ENCODE measurements at regions not wholly inside any gene's neighbourhood (a gene's known extent, or its start where the extent isn't known, plus 50 kb on each side); places are given as distances from the start of the nearest gene placed in this dataset.

- Histone ChIP-seq H3K4me1 (no peaks in the 10 kb centered on the region), H3K27ac (no peak overlapping the region), H3K4me3 (no peak overlapping the region), H3K36me3 (no peaks in the 10 kb centered on the region), H3K27me3 (no peaks in the 10 kb centered on the region), H3K9me3 (no peaks in the 10 kb centered on the region)
- no peak for TF ChIP-seq POLR2AphosphoS5 (IDR thresholded peaks at IDR 0.05)
- TF ChIP-seq, protein P1, sequence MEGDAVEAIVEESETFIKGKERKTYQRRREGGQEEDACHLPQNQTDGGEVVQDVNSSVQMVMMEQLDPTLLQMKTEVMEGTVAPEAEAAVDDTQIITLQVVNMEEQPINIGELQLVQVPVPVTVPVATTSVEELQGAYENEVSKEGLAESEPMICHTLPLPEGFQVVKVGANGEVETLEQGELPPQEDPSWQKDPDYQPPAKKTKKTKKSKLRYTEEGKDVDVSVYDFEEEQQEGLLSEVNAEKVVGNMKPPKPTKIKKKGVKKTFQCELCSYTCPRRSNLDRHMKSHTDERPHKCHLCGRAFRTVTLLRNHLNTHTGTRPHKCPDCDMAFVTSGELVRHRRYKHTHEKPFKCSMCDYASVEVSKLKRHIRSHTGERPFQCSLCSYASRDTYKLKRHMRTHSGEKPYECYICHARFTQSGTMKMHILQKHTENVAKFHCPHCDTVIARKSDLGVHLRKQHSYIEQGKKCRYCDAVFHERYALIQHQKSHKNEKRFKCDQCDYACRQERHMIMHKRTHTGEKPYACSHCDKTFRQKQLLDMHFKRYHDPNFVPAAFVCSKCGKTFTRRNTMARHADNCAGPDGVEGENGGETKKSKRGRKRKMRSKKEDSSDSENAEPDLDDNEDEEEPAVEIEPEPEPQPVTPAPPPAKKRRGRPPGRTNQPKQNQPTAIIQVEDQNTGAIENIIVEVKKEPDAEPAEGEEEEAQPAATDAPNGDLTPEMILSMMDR (IDR thresholded peaks at IDR 0.05) = no peak
- TF ChIP-seq POLR2A (IDR thresholded peaks at IDR 0.05) = no peak
- no peak for TF ChIP-seq EP300 (IDR thresholded peaks at IDR 0.05; ENCODE audit: low read depth)
- WGBS, 2 donors (ENCODE audit: low coverage in 1 of 2) = 91 to 93% methylated on average over 2 of the region's 2 CpGs
- intact Hi-C loops (cut with DNase I; ENCODE audit: low total_unique reads) = no loop called here
- DNase-seq = no peak
- in situ Hi-C loops (cut with MboI; ENCODE audit: low pct_ligation_motif_present in 1 of 4, low pct_unique_long_range_greater_than_20kb in 1 of 4, low sequenced_read_pairs in 3 of 4) = no loop called here
These were observed 251.4 kb upstream of the PUDP start for GRCh38 chrX:7399373-7399772.

DNA sequence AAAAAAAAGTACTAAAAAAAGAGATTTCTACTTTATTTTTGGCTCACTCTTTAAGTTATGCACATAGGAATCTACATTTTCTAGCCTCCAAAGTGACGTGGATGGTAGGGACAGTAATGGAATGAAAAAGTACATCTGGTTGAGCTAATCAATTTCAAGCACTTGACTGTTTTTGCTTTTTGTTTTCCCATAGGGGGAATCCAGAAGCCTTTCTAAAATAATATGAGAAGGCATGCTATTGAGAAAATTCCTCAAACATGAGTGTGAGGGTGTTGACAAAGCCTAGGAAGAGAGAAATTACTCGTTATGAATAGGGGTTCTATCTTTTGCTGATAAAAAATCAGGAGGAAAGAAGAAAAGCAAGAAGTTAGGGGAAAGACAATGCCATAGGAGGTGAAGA, 242.5 kb upstream of the PUDP start:
- in situ Hi-C loops (cut with MboI; ENCODE audit: low pct_ligation_motif_present in 1 of 4, low pct_unique_long_range_greater_than_20kb in 1 of 4, low sequenced_read_pairs in 3 of 4) = no loop called here

DNA sequence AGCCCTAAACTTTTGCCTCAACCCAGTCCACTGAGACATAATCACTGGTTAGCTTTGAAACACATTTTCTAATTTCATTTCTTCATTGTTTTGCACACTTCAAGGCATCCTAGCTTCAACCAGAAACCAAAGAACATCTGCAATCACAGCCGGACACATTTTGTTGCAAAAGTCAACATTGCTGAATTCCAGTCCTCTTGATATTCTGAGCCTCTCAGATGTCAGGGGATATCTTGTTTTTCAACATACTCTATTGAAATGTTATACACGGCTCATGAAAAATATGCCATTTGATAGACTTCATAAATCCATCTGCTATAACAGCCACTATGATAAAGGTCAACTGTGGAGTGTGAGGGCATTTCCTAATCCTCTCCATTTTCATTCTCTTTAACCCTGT, 241.6 kb upstream of the PUDP start:
- H3K4me1 ChIP-seq = no peaks in the 10 kb centered on the region
- no peak for DNase-seq
- 43% methylated on average over 2 of the region's 2 CpGs; no CpG with 5 or more reads in 1 of the 2 donors for WGBS, 2 donors (ENCODE audit: low coverage in 1 of 2)
- TF ChIP-seq POLR2A (IDR thresholded peaks at IDR 0.05) (no peak), POLR2AphosphoS5 (IDR thresholded peaks at IDR 0.05) (no peak), EP300 (IDR thresholded peaks at IDR 0.05; ENCODE audit: low read depth) (no peak)
- TF ChIP-seq, protein P1 (IDR thresholded peaks at IDR 0.05) = no peak
- no peak overlapping the region for H3K27ac ChIP-seq
- no peaks in the 10 kb centered on the region for H3K36me3 ChIP-seq
- H3K9me3 ChIP-seq = no peaks in the 10 kb centered on the region
- intact Hi-C loops (cut with DNase I; ENCODE audit: low total_unique reads) = no loop called here
- H3K27me3 ChIP-seq = no peaks in the 10 kb centered on the region
- in situ Hi-C loops (cut with MboI; ENCODE audit: low pct_ligation_motif_present in 1 of 4, low pct_unique_long_range_greater_than_20kb in 1 of 4, low sequenced_read_pairs in 3 of 4) = no loop called here
- H3K4me3 ChIP-seq = no peak overlapping the region

More for the DNA sequence above, 242.5 kb upstream of the PUDP start:
- Histone ChIP-seq H3K27ac (no peak overlapping the region), H3K36me3 (no peaks in the 10 kb centered on the region), H3K4me3 (no peak overlapping the region), H3K9me3 (no peaks in the 10 kb centered on the region), H3K4me1 (no peaks in the 10 kb centered on the region), H3K27me3 (no peaks in the 10 kb centered on the region)
- no peak for DNase-seq
- intact Hi-C loops (cut with DNase I; ENCODE audit: low total_unique reads) = no loop called here
- TF ChIP-seq EP300 (IDR thresholded peaks at IDR 0.05; ENCODE audit: low read depth) = no peak
- TF ChIP-seq POLR2AphosphoS5 (IDR thresholded peaks at IDR 0.05) = no peak
- no peak for TF ChIP-seq POLR2A (IDR thresholded peaks at IDR 0.05)
- TF ChIP-seq, protein P1 (IDR thresholded peaks at IDR 0.05) = no peak
- 48 to 80% methylated on average over 1 to 2 of the region's 2 CpGs for WGBS, 2 donors (ENCODE audit: low coverage in 1 of 2)

DNA sequence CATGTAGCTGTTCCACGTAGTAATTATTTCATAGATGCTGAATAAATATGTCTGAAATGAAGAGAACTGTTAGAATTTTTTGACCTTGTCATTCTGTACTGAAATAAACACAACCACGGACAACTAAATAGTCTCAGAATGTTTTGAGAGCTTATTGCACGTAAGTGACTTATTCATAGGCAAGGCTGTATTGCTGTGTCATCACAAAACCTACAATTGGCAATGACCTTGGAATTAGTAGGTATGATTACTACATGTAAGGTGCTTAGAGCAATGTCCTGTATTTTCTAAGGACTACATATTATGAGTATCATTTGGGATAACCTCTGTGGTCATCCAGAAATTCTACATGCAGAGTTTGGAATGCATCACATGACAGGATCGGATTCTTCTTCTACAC, 237.2 kb upstream of the PUDP start:
- in situ Hi-C loops (cut with MboI; ENCODE audit: low pct_ligation_motif_present in 1 of 4, low pct_unique_long_range_greater_than_20kb in 1 of 4, low sequenced_read_pairs in 3 of 4) = no loop called here
- H3K4me1 ChIP-seq = no peaks in the 10 kb centered on the region

More for the DNA sequence above, 237.2 kb upstream of the PUDP start:
- intact Hi-C loops (cut with DNase I; ENCODE audit: low total_unique reads) = no loop called here
- no peak overlapping the region for H3K27ac ChIP-seq
- DNase-seq = no peak
- no peaks in the 10 kb centered on the region for H3K36me3 ChIP-seq
- no peaks in the 10 kb centered on the region for H3K9me3 ChIP-seq
- no peak overlapping the region for H3K4me3 ChIP-seq
- TF ChIP-seq, protein P1 (IDR thresholded peaks at IDR 0.05) = no peak
- TF ChIP-seq EP300 (IDR thresholded peaks at IDR 0.05; ENCODE audit: low read depth) (no peak), POLR2A (IDR thresholded peaks at IDR 0.05) (no peak), POLR2AphosphoS5 (IDR thresholded peaks at IDR 0.05) (no peak)
- 79 to 100% methylated on average over 3 to 4 of the region's 4 CpGs for WGBS, 2 donors (ENCODE audit: low coverage in 1 of 2)
- no peaks in the 10 kb centered on the region for H3K27me3 ChIP-seq
